SK-N-SH (cell line): ENCODE measurements at regions not wholly inside any gene's neighbourhood (a gene's known extent, or its start where the extent isn't known, plus 50 kb on each side); places are given as distances from the start of the nearest gene placed in this dataset.

Source experiments
- CTCF ChIA-PET: fragments of 300-600, 350-600 bp; formaldehyde crosslinking; extraction: SDS; loops from one replicate; lab custom pipeline; 2021; lab: Yijun Ruan, JAX
- POLR2A ChIA-PET: fragments of 350-600 bp; sonication (Branson Sonifier 250); formaldehyde crosslinking; extraction: SDS; loops from one replicate; lab custom pipeline; 2020; ENCODE audit warnings: antibody characterized with exemption, inconsistent platforms; lab: Yijun Ruan, JAX
- DNase-seq: peaks from one replicate; pipeline ENCODE4 v3.0.0; 2012
- H2AFZ ChIP-seq: fragments of 200-600 bp; sonication (generic); 2 replicates; pipeline ENCODE4 v1.8.1; 2016; ENCODE audit warnings: antibody characterized with exemption, mild to moderate bottlenecking, low read depth
- H3F3A ChIP-seq: fragments of 200-600 bp; sonication (generic); replicated peaks from 2 replicates; pipeline ENCODE3; 2016; ENCODE audit warnings: antibody characterized with exemption, mild to moderate bottlenecking; ENCODE audit not compliant: insufficient read depth
- H3K27ac ChIP-seq, 2 experiments: fragments of 200-500 bp in 1 of 2; fragments of 200-600 bp in 1 of 2; sonication (Bioruptor generic) in 1 of 2; sonication (generic), shearing (Covaris generic) in 1 of 2; 2 replicates each; pipeline versions ENCODE4 v1.5.1 to v1.6.1; 2014 to 2016; ENCODE audit warnings: low read depth in 2 of 2, inconsistent platforms in 1 of 2, low read length in 1 of 2, mild to moderate bottlenecking in 1 of 2, mixed read lengths in 1 of 2
- H3K27me3 ChIP-seq: fragments of 200-600 bp; sonication (generic), shearing (Covaris generic); 2 replicates; pipeline ENCODE4 v1.6.1; 2016; ENCODE audit warnings: mixed run types; ENCODE audit not compliant: insufficient read depth
- H3K36me3 ChIP-seq, 2 experiments: fragments of 200-500 bp in 1 of 2; fragments of 200-600 bp in 1 of 2; sonication (Bioruptor generic) in 1 of 2; sonication (generic) in 1 of 2; replicated peaks in 1 of 2; 2 replicates each; pipeline versions ENCODE3 to v1.5.1; 2014 to 2016; ENCODE audit warnings: low read length in 1 of 2, mild to moderate bottlenecking in 1 of 2; ENCODE audit not compliant: insufficient read depth in 2 of 2, control insufficient read depth in 1 of 2
- H3K4me1 ChIP-seq, 2 experiments: fragments of 200-500 bp in 1 of 2; fragments of 200-600 bp in 1 of 2; sonication (Bioruptor generic) in 1 of 2; sonication (generic), shearing (Covaris generic) in 1 of 2; 2 replicates each; pipeline versions ENCODE4 v1.5.1 to v1.6.1; 2014 to 2016; ENCODE audit warnings: low read depth in 1 of 2, low read length in 1 of 2, mixed run types in 1 of 2; ENCODE audit not compliant: insufficient read depth in 2 of 2, control insufficient read depth in 1 of 2
- H3K4me2 ChIP-seq: fragments of 200-600 bp; sonication (generic), shearing (Covaris generic); 2 replicates; pipeline ENCODE4 v1.6.1; 2017; ENCODE audit warnings: mixed run types
- H3K4me3 ChIP-seq, 2 experiments: fragments of 200-500 bp in 1 of 2; fragments of 200-600 bp in 1 of 2; sonication (Bioruptor generic) in 1 of 2; sonication (generic), shearing (Covaris generic) in 1 of 2; 2 replicates each; pipeline versions ENCODE4 v1.5.1 to v1.8.1; 2014 to 2016; ENCODE audit warnings: low read depth in 2 of 2, inconsistent platforms in 1 of 2, low read length in 1 of 2, mild to moderate bottlenecking in 1 of 2, mixed read lengths in 1 of 2, moderate library complexity in 1 of 2
- H3K79me2 ChIP-seq: fragments of 200-600 bp; sonication (generic); 2 replicates; pipeline ENCODE4 v1.8.1; 2017; ENCODE audit warnings: mild to moderate bottlenecking; ENCODE audit not compliant: insufficient read depth
- H3K9ac ChIP-seq: fragments of 200-600 bp; sonication (generic); 2 replicates; pipeline ENCODE4 v1.6.1; 2017; ENCODE audit warnings: mixed run types
- H3K9me2 ChIP-seq: fragments of 200-600 bp; sonication (generic); 2 replicates; pipeline ENCODE4 v1.6.1; 2017; ENCODE audit warnings: mixed run types
- H3K9me3 ChIP-seq: fragments of 200-600 bp; sonication (generic); 2 replicates; pipeline ENCODE4 v1.6.1; 2017; ENCODE audit warnings: mixed run types, mild to moderate bottlenecking, moderate library complexity
- H4K20me1 ChIP-seq: fragments of 200-600 bp; sonication (generic); 2 replicates; pipeline ENCODE4 v1.6.1; 2017; ENCODE audit warnings: mild to moderate bottlenecking, mixed run types; ENCODE audit not compliant: insufficient read depth
- EP300 ChIP-seq, 2 experiments: IDR thresholded peaks; 2 replicates each; pipeline versions ENCODE4 v1.4.0 to v1.6.1; 2012; ENCODE audit warnings: borderline replicate concordance in 1 of 2, low read depth in 1 of 2, low read length in 1 of 2
- EZH2phosphoT487 ChIP-seq: fragments of 200-600 bp; sonication (generic); IDR thresholded peaks from 2 replicates; pipeline ENCODE4 v1.6.1; 2017; ENCODE audit warnings: low read depth, mixed run types, mild to moderate bottlenecking, antibody characterized with exemption, moderate library complexity, borderline replicate concordance
- MXI1 ChIP-seq: IDR thresholded peaks from 2 replicates; pipeline ENCODE4 v1.6.1; 2012; ENCODE audit warnings: mild to moderate bottlenecking, low read depth, low read length, improper control_type of control experiment
- POLR2AphosphoS5 ChIP-seq: IDR thresholded peaks from 2 replicates; pipeline ENCODE4 v1.6.1; 2012; ENCODE audit warnings: low read depth, low read length
- RCOR1 ChIP-seq: fragments of 150-350 bp; IDR thresholded peaks from 2 replicates; pipeline ENCODE4 v1.6.1; 2017; ENCODE audit warnings: antibody characterized with exemption, low read length
- RXRA ChIP-seq: IDR thresholded peaks from 2 replicates; pipeline ENCODE4 v1.4.0; 2012; ENCODE audit warnings: low read depth, mild to moderate bottlenecking, borderline replicate concordance
- SIN3A ChIP-seq: IDR thresholded peaks from 2 replicates; pipeline ENCODE4 v1.6.1; 2012; ENCODE audit warnings: low read depth, mild to moderate bottlenecking, low read length, moderate library complexity, borderline replicate concordance
- WGBS: methylation state at CpG from one replicate; pipeline ENCODE4 v1.1.6; 2017; ENCODE audit warnings: low lambda C conversion rate; 5-methylcytosine and 5-hydroxymethylcytosine counted together
- TF ChIP-seq, protein P1 (sequence below): IDR thresholded peaks from 2 replicates; pipeline ENCODE4 v1.4.0; 2012; ENCODE audit warnings: low read depth, borderline replicate concordance
- TF ChIP-seq, protein P2 (sequence below): IDR thresholded peaks from 2 replicates; pipeline ENCODE4 v1.6.1; 2012; ENCODE audit warnings: mild to moderate bottlenecking, low read depth, low read length, moderate library complexity

DNA sequence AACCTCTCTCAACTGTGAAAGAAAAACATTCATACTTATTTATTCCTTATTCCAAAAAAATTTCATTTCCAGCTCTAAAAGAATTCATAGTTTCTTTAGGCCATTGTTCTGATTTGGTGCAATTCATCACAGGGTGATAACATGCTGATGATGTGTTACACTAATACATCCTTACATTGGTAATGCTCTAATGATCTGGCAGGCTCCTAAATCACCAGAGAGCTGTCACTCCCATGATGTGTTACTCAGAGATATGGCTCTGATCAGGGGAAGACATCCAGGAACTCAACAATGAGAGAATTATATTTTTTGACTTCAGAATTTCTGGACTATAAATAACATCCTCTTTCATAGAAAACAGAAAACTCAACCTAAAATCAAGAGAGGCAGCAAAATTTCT lies 209.3 kb downstream of the CHD9NB start:
- no peak for TF ChIP-seq RCOR1
- no peak for TF ChIP-seq EP300 (IDR thresholded peaks at IDR 0.05; ENCODE audit: borderline replicate concordance in 1 of 2, low read depth in 1 of 2, low read length in 1 of 2)
- Histone ChIP-seq H3K79me2 (no peaks in the 10 kb centered on the region), H3K9me2 (no peaks in the 10 kb centered on the region), H3K4me1 (no peaks in the 10 kb centered on the region), H4K20me1 (no peaks in the 10 kb centered on the region), H3K9ac (no peak overlapping the region), H3K36me3 (no peaks in the 10 kb centered on the region), H3K27ac (no peak overlapping the region), H3K9me3 (no peaks in the 10 kb centered on the region), H3F3A (no peaks in the 10 kb centered on the region), H3K4me2 (no peak overlapping the region), H2AFZ (no peak overlapping the region), H3K4me3 (no peak overlapping the region), H3K27me3 (no peaks in the 10 kb centered on the region)
- ChIA-PET CTCF (no interaction called here), POLR2A (no interaction called here)
- no peak for DNase-seq

DNA sequence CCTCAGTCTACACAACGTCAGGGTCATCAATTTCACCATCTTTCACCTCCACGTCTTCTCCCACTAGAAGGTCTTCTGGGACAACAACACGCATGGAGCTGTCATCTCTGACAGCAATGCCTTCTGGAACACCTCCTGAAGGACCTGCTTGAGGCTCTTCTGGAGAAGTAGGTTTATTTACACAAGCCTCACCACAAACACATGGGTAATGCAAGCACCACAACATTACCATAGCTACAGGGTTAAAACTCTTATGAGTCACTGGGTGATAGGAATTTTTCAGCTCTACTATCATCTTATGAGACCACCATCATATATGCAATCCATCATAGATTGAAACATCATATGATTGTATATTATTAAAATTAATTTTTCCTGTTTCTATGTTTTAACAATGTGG lies 215.4 kb downstream of the CHD9NB start:
- WGBS, result 4% methylated on average over 3 of the region's 3 CpGs

More for the DNA sequence above, 215.4 kb downstream of the CHD9NB start:
- H3K4me2 ChIP-seq, result no peak overlapping the region
- TF ChIP-seq, protein P1, sequence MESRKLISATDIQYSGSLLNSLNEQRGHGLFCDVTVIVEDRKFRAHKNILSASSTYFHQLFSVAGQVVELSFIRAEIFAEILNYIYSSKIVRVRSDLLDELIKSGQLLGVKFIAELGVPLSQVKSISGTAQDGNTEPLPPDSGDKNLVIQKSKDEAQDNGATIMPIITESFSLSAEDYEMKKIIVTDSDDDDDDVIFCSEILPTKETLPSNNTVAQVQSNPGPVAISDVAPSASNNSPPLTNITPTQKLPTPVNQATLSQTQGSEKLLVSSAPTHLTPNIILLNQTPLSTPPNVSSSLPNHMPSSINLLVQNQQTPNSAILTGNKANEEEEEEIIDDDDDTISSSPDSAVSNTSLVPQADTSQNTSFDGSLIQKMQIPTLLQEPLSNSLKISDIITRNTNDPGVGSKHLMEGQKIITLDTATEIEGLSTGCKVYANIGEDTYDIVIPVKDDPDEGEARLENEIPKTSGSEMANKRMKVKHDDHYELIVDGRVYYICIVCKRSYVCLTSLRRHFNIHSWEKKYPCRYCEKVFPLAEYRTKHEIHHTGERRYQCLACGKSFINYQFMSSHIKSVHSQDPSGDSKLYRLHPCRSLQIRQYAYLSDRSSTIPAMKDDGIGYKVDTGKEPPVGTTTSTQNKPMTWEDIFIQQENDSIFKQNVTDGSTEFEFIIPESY, result no peak
- TF ChIP-seq POLR2AphosphoS5 (no peak), EZH2phosphoT487 (no peak), RCOR1 (no peak), SIN3A (no peak), MXI1 (no peak), RXRA (no peak)
- TF ChIP-seq, protein P2, sequence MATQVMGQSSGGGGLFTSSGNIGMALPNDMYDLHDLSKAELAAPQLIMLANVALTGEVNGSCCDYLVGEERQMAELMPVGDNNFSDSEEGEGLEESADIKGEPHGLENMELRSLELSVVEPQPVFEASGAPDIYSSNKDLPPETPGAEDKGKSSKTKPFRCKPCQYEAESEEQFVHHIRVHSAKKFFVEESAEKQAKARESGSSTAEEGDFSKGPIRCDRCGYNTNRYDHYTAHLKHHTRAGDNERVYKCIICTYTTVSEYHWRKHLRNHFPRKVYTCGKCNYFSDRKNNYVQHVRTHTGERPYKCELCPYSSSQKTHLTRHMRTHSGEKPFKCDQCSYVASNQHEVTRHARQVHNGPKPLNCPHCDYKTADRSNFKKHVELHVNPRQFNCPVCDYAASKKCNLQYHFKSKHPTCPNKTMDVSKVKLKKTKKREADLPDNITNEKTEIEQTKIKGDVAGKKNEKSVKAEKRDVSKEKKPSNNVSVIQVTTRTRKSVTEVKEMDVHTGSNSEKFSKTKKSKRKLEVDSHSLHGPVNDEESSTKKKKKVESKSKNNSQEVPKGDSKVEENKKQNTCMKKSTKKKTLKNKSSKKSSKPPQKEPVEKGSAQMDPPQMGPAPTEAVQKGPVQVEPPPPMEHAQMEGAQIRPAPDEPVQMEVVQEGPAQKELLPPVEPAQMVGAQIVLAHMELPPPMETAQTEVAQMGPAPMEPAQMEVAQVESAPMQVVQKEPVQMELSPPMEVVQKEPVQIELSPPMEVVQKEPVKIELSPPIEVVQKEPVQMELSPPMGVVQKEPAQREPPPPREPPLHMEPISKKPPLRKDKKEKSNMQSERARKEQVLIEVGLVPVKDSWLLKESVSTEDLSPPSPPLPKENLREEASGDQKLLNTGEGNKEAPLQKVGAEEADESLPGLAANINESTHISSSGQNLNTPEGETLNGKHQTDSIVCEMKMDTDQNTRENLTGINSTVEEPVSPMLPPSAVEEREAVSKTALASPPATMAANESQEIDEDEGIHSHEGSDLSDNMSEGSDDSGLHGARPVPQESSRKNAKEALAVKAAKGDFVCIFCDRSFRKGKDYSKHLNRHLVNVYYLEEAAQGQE, result no peak
- no peak overlapping the region for H3K4me3 ChIP-seq
- POLR2A ChIA-PET, result no interaction called here
- H3F3A ChIP-seq, result no peaks in the 10 kb centered on the region
- no peaks in the 10 kb centered on the region for H3K36me3 ChIP-seq
- H4K20me1 ChIP-seq, result no peaks in the 10 kb centered on the region
- no peaks in the 10 kb centered on the region for H3K9me3 ChIP-seq
- H3K4me1 ChIP-seq, result no peaks in the 10 kb centered on the region
- H3K27ac ChIP-seq, result no peak overlapping the region
- no peak overlapping the region for H3K9ac ChIP-seq
- H3K79me2 ChIP-seq, result no peaks in the 10 kb centered on the region
- H3K27me3 ChIP-seq, result no peaks in the 10 kb centered on the region
- H2AFZ ChIP-seq, result no peak overlapping the region
- no peak for DNase-seq
- CTCF ChIA-PET, result interaction anchor here (1.3 kb wide), 1 partner anchor 14 kb away, joined by 3 read pairs; no protein-coding TSS in a partner anchor
- H3K9me2 ChIP-seq, result no peaks in the 10 kb centered on the region
